ENCODE measurements at regions not wholly inside any gene's neighbourhood (a gene's known extent, or its start where the extent isn't known, plus 50 kb on each side); places are given as distances from the start of the nearest gene placed in this dataset.
"Not testable (repeated sequence)": the region's sequence is repeated elsewhere in the genome, so short reads cannot be mapped to it uniquely, and the experiment has no call there.

- TF ChIP-seq, protein P1, sequence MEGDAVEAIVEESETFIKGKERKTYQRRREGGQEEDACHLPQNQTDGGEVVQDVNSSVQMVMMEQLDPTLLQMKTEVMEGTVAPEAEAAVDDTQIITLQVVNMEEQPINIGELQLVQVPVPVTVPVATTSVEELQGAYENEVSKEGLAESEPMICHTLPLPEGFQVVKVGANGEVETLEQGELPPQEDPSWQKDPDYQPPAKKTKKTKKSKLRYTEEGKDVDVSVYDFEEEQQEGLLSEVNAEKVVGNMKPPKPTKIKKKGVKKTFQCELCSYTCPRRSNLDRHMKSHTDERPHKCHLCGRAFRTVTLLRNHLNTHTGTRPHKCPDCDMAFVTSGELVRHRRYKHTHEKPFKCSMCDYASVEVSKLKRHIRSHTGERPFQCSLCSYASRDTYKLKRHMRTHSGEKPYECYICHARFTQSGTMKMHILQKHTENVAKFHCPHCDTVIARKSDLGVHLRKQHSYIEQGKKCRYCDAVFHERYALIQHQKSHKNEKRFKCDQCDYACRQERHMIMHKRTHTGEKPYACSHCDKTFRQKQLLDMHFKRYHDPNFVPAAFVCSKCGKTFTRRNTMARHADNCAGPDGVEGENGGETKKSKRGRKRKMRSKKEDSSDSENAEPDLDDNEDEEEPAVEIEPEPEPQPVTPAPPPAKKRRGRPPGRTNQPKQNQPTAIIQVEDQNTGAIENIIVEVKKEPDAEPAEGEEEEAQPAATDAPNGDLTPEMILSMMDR (IDR thresholded peaks at IDR 0.05; ENCODE audit: insufficient read depth, low read length), result no peak
- no peak for DNase-seq (ENCODE audit: low read depth)
- no peak overlapping the region for H3K4me3 ChIP-seq (ENCODE audit: low read depth, low read length)
These were observed 56.7 kb downstream of the CCDC74A start for GRCh38 chr2:131584380-131584779.

DNA sequence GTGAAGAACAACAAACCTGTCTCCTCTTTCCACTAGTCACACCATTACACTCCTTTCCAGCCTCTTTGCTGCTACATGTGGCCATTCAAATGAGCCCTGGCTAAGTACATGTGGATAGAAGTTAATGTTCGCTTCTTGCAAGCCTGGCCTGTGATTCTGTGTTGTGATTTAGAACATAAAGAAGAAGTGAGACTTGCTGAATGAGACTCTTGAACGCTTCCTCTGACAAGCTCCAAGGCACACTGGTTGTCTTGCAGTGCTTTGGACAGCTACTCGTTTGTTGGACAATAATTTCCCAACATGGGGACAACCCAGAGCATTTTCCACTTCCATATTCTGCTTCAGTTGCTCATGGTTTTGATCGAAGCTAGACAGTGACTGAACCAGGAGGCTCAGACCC, 57.3 kb downstream of the CCDC74A start:
- DNase-seq (ENCODE audit: low read depth), result no peak
- TF ChIP-seq, protein P1 (IDR thresholded peaks at IDR 0.05; ENCODE audit: insufficient read depth, low read length), result no peak
- no peak overlapping the region for H3K4me3 ChIP-seq (ENCODE audit: low read depth, low read length)

DNA sequence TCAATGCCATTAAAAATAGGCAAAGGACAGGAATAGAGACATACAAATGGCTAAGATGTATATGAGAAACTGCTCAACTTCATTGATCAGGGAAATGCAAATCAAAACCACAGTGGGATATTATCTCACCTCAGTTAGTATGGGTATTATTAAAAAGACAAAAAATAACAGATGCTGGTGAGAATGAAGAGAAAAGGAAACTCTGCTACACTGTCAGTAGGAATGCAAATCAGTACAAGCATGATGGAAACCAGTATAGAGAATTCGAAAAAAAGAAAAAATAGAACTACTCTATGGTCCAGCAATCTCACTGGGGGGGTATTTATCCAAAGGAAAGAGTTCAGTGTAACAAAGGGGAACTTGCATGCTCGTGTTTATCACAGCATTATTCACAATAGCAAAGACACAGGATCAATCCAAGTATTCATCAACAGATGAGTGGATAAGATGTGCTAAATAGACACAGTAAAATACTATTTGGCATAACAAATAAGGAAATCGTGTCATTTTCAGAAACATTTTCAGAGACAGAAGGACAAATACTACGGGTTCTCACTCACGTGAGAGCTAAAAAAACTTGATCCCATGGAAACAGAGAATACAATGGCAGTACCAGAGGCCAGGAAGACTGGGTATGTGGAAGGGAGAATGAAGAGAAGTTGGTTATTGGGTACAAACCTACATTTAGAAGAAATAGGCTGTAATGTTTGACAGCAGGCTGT, 60.6 kb downstream of the CCDC74A start:
- TF ChIP-seq, protein P1 (IDR thresholded peaks at IDR 0.05; ENCODE audit: insufficient read depth, low read length), result no peak
- no peak for DNase-seq (ENCODE audit: low read depth)
- H3K4me3 ChIP-seq (ENCODE audit: low read depth, low read length), result no peak overlapping the region

DNA sequence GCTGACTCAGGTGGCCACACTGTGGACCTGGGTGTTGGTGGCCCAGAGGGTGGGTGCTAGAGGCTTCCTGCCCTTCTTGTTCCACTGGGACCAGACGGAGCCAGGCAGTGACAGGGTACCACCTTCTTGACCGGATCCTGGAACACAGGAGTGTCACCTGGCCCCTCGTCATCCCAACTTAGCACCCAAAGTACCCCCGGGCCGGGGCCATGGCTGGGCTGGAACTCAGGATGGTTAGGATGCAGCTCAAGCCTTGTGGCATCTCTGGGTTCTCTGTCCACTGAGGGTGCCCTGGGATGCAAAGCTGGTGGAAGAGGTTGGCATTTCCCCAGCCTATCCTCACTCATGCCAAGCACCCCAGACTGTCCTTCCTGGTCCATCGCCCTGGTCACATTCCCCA, 61.4 kb downstream of the CCDC74A start:
- H3K4me3 ChIP-seq (ENCODE audit: low read depth, low read length); DNase-seq (ENCODE audit: low read depth): not testable (repeated sequence)

GRCh38 chr2:131590366-131590765, 62.7 kb downstream of the CCDC74A start:
- TF ChIP-seq, protein P1 (IDR thresholded peaks at IDR 0.05; ENCODE audit: insufficient read depth, low read length), result no peak
- no peak for DNase-seq (ENCODE audit: low read depth)
- no peak overlapping the region for H3K4me3 ChIP-seq (ENCODE audit: low read depth, low read length)

DNA sequence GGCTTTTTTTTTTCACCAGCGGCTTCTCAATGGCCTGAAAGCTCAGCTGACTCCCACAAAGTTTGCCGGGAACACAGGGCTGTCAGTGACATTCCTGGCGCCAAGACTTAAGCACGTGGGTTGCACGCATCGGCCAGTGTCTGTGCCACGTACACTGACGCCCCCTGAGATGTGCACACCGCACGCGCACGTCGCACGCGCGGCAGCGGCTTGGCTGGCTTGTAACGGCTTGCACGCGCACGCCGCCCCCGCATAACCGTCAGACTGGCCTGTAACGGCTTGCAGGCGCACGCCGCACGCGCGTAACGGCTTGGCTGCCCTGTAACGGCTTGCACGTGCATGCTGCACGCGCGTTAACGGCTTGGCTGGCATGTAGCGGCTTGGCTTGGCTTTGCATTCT, 63.2 kb downstream of the CCDC74A start:
- TF ChIP-seq, protein P1 (IDR thresholded peaks at IDR 0.05; ENCODE audit: insufficient read depth, low read length), result no peak
- H3K4me3 ChIP-seq (ENCODE audit: low read depth, low read length), result no peak overlapping the region
- no peak for DNase-seq (ENCODE audit: low read depth)

DNA sequence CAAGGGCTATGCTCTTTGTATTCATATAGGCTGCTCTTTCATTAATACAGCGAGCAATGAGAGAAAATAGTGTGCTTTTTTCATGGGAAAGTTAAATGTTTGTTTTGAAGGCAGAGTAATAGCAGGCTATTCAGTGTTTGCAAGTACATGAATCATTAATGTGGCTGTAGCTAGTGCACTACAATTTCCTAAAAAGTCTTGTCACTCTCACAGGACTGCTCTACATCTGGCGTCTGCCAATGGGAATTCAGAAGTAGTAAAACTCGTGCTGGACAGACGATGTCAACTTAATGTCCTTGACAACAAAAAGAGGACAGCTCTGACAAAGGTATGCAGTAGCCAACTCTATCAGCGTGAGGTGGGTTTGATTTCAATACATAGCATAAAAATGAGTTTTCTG, 68.9 kb downstream of the CCDC74A start:
- not testable (repeated sequence) for H3K4me3 ChIP-seq (ENCODE audit: low read depth, low read length); DNase-seq (ENCODE audit: low read depth)

DNA sequence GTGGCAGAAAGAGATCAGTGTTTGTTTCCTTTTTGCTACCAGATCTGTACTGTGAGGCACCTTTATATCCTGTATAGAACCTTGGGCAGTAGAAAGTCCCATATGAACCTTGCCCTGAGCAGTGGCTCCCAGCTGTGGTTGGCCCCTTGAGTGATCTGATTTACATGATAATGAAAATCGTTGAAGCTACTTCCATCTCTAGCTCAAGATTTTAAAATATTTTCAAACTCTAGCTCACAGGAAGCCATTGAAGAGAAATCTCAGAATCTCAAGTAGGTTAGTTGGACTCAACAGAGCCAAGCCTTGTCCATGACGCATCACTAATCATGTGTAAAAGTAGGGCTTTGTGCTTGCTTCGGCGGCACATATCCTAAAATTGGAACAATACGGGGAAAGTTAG, 74.8 kb downstream of the CCDC74A start:
- not testable (repeated sequence) for DNase-seq (ENCODE audit: low read depth); H3K4me3 ChIP-seq (ENCODE audit: low read depth, low read length)

DNA sequence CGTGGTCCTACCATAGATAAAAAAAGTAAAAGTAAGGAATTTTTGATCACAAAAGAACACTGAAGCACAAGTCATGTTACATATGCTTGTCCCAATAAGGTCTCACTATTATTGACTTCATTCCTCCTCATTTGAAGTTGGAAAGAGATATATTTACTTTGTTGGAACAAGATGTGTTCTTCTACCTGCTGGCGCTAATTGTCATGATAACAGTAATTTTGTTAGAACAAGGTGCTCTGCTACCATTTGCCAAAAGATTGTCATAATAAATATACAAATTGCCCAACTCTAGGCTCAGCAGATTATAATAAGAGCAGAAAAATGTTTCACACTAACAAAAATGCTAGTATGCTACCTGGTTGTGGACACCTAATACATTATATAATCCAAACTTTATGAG, 77.0 kb downstream of the CCDC74A start:
- H3K4me3 ChIP-seq (ENCODE audit: low read depth, low read length); DNase-seq (ENCODE audit: low read depth): not testable (repeated sequence)

GRCh38 chr2:131606366-131606765, 78.7 kb downstream of the CCDC74A start:
- not testable (repeated sequence) for DNase-seq (ENCODE audit: low read depth); H3K4me3 ChIP-seq (ENCODE audit: low read depth, low read length)

- not testable (repeated sequence) for DNase-seq (ENCODE audit: low read depth); H3K4me3 ChIP-seq (ENCODE audit: low read depth, low read length)
These were observed 79.4 kb downstream of the CCDC74A start for GRCh38 chr2:131607056-131607455.

DNA sequence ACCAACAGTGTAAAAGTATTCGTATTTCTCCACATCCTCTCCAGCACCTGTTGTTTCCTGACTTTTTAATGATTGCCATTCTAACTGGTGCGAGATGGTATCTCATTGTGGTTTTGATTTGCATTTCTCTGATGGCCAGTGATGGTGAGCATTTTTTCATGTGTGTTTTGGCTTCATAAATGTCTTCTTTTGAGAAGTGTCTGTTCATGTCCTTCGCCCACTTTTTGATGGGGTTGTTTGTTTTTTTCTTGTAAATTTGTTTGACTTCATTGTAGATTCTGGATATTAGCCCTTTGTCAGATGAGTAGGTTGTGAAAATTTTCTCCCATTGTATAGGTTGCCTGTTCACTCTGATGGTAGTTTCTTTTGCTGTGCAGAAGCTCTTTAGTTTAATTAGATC, 86.9 kb downstream of the CCDC74A start:
- not testable (repeated sequence) for H3K4me3 ChIP-seq (ENCODE audit: low read depth, low read length); DNase-seq (ENCODE audit: low read depth)

- not testable (repeated sequence) for DNase-seq (ENCODE audit: low read depth); H3K4me3 ChIP-seq (ENCODE audit: low read depth, low read length)
These were observed 90.6 kb downstream of the CCDC74A start for GRCh38 chr2:131618320-131618719.
